Cardiac fibroblast (primary cell): ENCODE measurements at regions not wholly inside any gene's neighbourhood (a gene's known extent, or its start where the extent isn't known, plus 50 kb on each side); places are given as distances from the start of the nearest gene placed in this dataset.

Source experiments
- DNase-seq, 2 donors: peaks; one replicate each; pipeline versions ENCODE4 v3.0.0 to v3.0.0-alpha.2; 2010; ENCODE audit warnings: low read depth in 2 of 2
- H3K4me3 ChIP-seq, 2 donors: replicated peaks in 1 of 2; 1 replicate in 1 of 2; 2 replicates in 1 of 2; pipeline ENCODE4 v1.5.1; 2011; ENCODE audit warnings: low read depth in 2 of 2, low read length in 2 of 2, mild to moderate bottlenecking in 2 of 2, moderate library complexity in 1 of 2
- TF ChIP-seq, protein P1 (sequence below): IDR thresholded peaks from one replicate; pipeline ENCODE4 v1.5.1; 2011; ENCODE audit warnings: low read depth, mild to moderate bottlenecking, low read length, inconsistent platforms

DNA sequence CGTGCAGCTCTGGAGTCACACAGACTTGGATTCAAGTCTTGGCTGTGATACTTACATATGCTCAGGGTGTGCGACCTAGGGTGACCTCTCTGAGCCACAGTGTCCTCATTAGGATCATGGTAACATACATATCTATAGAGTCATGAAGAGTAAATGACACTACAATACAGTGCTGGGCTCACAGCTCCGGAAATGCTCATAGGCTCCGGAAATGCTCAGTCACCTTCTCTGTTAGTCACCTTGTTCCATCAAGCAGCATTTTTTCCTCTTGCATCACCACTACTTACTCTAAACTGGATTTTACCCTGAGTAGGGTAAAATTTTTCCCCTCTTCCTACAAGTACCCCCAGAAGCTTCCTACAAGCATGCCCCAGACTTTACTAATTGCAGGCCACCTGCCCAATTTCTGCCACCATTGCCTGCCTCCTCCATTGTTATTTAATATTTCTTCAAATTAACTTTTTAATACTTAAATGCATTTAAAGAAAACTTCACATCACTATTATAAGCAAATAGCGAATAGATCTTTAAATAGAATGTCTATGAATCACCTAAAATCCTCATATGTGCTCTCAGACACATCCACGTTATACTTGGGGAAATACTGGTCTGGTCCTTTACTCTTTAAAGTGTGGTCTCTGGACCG, 147.6 kb upstream of the SPRY4 start:
- TF ChIP-seq, protein P1, sequence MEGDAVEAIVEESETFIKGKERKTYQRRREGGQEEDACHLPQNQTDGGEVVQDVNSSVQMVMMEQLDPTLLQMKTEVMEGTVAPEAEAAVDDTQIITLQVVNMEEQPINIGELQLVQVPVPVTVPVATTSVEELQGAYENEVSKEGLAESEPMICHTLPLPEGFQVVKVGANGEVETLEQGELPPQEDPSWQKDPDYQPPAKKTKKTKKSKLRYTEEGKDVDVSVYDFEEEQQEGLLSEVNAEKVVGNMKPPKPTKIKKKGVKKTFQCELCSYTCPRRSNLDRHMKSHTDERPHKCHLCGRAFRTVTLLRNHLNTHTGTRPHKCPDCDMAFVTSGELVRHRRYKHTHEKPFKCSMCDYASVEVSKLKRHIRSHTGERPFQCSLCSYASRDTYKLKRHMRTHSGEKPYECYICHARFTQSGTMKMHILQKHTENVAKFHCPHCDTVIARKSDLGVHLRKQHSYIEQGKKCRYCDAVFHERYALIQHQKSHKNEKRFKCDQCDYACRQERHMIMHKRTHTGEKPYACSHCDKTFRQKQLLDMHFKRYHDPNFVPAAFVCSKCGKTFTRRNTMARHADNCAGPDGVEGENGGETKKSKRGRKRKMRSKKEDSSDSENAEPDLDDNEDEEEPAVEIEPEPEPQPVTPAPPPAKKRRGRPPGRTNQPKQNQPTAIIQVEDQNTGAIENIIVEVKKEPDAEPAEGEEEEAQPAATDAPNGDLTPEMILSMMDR: no peak
- no peak overlapping the region for H3K4me3 ChIP-seq
- peak; percentile 78 to 99 for DNase-seq

DNA sequence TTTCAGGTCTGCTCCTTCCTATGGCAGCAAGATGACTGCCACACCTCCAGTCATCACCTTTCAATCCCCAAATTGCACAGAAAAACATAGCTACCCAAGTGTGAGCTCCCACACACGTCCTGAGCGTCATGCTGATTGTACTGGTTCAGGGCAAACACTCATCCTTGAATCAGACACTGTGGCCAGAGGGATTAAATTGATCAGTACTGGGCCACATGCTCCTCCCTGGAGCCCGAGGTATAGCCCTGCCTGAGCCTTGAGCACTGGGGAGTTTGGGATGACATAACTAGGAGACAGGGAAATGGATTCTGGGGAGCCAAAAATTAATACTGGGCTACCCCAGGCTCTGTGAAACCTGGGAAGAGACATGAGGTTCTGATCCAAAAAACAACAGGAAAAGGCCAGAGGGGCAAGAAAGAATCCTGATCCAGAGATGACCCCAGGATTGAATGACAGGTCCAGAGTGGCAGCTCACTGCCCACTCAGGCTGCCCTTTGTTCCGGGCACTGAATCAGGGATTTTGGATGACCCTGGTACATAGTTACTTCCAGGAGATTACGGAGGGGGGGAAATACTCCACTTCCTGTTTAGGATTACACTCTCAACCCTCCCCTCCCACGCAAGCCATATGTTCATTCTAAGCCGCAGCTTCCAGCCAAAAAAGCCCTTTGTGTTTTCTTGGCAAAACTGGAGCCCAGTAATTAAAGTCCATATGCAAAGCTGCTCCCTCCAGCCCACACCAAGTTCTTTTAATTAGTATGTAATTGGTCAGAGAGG, 141.6 kb upstream of the SPRY4 start:
- peak; percentile 55 to 78 for DNase-seq
- TF ChIP-seq, protein P1: no peak
- H3K4me3 ChIP-seq: no peak overlapping the region

DNA sequence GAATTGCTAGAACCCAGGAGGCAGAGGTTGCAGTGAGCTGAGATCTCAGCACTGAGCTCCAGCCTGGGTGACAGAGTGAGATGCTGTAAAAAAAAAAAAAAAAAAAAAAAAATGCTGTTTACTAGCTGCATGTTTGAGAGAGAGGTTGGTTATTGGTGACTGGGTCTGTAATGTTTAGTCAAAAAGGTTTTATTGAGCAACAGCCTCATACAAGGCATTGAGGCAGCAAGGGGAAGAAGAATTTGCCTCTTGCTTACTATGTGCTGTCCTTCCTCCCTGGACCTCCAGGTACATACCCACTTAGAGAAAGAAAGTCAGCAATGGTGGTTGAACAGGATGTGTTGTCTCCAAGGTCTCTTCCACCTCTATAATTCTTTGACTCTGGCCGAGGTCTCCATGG, 140.7 kb upstream of the SPRY4 start:
- TF ChIP-seq, protein P1: no peak
- DNase-seq: no peak
- no peak overlapping the region for H3K4me3 ChIP-seq

DNA sequence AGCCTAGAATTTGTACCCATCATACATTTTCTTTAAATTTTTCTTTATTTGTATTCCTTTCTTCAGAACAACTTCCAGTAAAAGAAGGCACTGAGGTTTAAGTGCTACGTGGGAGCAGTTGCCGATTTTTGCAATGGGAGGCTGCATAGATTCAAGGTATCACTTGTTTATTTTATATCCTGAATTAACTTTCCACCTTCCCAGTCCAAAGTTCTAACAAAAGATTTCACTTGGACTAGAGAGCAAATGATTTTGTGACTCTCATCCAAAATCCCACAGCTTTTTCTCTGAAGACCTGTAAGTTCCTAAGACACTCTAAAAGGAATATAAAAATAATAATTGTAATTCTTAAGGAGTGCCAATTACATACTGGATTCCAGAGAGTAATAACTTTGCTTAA, 139.1 kb upstream of the SPRY4 start:
- DNase-seq: no peak
- TF ChIP-seq, protein P1: no peak

DNA sequence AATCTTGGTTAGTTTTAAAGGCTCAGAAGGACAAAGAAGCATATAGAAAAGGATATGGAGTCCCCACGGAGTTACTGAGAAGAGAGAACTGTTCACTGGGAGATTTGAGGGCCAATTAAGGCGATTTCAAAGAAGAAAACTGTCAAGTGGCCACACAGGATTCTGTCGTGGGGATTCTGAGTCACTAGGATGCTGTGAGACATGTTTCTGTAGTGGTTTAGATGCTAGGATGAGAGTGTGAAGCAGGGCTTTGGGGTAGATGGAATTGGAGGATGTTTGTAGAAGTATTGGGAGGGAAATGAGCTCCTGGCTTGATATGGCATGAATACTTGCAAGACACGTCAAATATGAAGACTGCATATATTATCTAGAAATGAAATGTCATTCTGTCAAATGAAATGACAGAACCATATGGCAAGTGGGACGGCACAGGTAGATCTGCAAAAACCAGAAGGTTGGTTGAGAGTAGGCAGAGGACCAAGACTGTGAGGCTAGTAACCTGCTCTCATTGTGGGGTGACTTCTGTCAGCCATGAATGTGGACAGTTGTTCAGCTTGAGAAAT, 136.3 kb upstream of the SPRY4 start:
- no peak overlapping the region for H3K4me3 ChIP-seq
- DNase-seq: no peak
- TF ChIP-seq, protein P1: no peak

More for the DNA sequence above, 139.1 kb upstream of the SPRY4 start:
- H3K4me3 ChIP-seq: no peak overlapping the region

DNA sequence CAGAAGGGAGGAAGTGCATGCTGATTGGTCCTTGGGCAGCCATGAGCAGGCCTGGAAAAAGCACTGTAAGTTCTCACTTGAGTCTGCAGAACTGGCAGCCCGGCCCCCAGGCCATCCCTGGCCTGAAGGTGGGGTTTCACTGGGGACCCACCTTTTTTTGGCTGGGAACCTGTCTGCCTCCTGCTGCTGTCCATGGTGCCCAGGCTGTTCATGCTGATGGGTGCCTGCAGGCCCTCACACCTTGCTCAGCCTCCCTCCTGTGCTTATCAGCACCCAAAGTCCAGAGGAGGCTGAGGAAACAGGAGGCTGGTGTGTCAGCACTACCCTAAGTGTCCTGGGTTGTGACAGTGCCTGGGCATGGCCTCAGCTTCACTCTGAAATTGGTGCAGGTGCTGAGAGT, 134.4 kb upstream of the SPRY4 start:
- DNase-seq: no peak
- TF ChIP-seq, protein P1: no peak
- H3K4me3 ChIP-seq: no peak overlapping the region
